ENCODE measurements at regions not wholly inside any gene's neighbourhood (a gene's known extent, or its start where the extent isn't known, plus 50 kb on each side); places are given as distances from the start of the nearest gene placed in this dataset.
"Not testable (repeated sequence)": the region's sequence is repeated elsewhere in the genome, so short reads cannot be mapped to it uniquely, and the experiment has no call there.

- no peak for DNase-seq (ENCODE audit: low spot score)
Measured at GRCh38 chr5:37962389-37962788, 122.5 kb upstream of the GDNF start.

- no peak for DNase-seq (ENCODE audit: low spot score)
Measured at GRCh38 chr5:37957218-37957617, 117.4 kb upstream of the GDNF start.

DNA sequence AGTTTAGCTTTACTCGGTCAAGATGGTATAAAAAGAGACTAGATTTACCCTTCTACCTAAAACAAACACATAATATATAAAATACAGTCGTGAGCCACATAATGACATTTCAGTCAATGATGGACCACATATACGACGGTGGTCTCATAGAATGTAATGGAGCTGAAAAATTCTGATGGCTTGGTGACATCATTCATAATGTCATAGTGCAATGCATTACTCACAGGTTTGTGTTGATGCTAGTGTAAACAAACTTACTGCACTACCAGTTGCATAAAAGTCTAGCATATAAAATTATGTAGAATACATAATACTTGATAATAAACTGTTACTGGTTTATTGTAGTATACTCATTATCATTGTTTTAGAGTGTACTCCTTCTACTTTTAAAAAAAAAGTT, 115.9 kb upstream of the GDNF start:
- no peak for DNase-seq (ENCODE audit: low spot score)

- no peak for DNase-seq (ENCODE audit: low spot score)
Measured at GRCh38 chr5:37954561-37954960, 114.7 kb upstream of the GDNF start.

GRCh38 chr5:37951946-37952721, 112.3 kb upstream of the GDNF start:
- no peak for DNase-seq (ENCODE audit: low spot score)

GRCh38 chr5:37950436-37950835, 110.6 kb upstream of the GDNF start:
- DNase-seq (ENCODE audit: low spot score): no peak

DNA sequence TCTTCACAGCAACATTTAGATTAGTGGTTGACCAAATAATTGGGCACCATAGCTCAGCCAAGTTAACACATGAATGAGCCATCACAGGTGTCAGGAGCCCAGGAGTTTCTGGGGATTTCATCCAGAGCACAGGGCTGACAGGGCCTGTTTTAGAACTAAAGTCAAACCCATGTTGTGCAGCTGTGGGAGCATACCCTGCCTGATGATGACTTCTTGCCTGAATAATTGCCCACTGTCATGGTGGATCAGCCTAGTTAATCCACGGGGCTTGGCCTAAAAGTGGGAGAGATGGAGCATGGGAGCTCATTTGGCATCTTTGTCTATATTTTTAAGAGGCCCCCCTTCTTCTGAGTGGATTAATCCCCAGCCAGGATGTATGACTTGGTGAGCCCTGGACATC, 105.6 kb upstream of the GDNF start:
- no peak for DNase-seq (ENCODE audit: low spot score)

- DNase-seq (ENCODE audit: low spot score): not testable (repeated sequence)
Measured at GRCh38 chr5:37943136-37943535, 103.3 kb upstream of the GDNF start.

DNA sequence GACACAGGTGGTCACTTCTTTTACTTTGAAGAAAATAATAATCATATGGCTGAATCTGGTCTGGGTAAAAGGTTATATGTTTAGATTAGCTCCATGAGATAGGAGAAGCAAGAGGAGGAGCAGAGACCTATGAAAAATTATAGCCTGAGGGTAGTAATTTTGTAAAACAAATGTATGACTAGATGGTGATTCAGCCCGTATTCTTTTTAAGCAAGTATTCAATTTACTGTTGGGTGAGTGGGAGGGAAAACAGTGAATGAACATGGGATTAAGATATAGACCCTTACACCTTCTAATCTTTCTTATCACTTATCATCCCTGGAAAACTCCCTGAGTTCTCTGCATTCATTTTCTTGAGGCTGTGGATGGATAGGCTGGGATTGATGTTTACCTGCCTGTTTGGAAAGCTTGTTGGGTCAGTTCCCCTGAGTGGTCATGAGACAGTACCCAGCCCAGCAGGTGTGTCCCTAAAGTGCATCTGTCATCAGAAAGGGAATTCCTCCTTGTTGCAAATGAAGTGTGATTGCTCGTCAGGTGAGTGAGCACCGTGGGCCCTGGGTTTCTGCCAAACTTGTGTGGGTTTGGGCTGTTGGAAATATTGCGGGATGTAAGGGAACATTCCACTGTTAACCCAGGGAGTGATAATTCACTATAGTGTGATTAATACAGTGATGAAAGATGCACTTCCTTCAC, 101.2 kb upstream of the GDNF start:
- DNase-seq (ENCODE audit: low spot score): no peak

- DNase-seq (ENCODE audit: low spot score): no peak
Measured at GRCh38 chr5:37938861-37939260, 99.0 kb upstream of the GDNF start.

GRCh38 chr5:37938076-37938852, 98.4 kb upstream of the GDNF start:
- DNase-seq (ENCODE audit: low spot score): no peak

- DNase-seq (ENCODE audit: low spot score): no peak
Measured at GRCh38 chr5:37936091-37936490, 96.2 kb upstream of the GDNF start.

GRCh38 chr5:37933576-37933975, 93.7 kb upstream of the GDNF start:
- no peak for DNase-seq (ENCODE audit: low spot score)

DNA sequence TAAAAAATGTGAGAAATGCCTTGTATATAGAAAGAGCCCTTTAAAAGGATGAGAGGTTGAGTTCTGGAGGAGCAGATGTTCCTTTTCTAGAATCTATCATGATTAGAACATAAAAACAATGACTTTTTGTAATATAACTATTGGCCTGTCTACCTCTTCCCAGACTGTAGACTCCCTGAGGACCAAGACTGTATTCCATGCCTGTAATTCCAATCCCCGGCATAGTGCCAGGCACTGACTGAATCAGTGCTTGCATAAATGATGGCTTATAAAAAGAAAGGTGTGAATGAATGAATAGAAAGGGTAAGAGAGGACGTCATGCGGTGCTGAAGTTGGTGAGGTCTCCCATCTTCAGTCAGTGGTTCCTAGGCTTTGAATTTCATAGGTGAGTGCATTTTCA, 92.6 kb upstream of the GDNF start:
- DNase-seq (ENCODE audit: low spot score): no peak

DNA sequence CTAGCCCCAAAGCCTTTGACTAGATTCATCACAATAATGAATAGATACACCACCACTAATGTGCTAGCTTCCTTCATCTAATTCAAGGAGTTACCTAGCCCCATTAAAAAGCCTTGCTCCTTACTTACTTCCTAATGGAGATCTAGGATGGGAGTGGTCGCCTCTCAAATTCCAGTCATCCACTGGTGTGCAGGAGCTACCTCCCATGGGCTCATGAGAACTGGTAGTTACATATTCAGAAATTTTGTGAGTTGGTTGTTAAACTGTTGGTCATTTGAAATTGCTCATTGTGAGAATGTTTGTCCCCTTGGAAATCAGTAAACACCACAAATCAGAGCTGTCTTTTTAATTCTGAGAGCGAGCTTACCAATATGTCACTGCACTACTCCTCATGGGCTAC, 91.7 kb upstream of the GDNF start:
- DNase-seq (ENCODE audit: low spot score): no peak

- no peak for DNase-seq (ENCODE audit: low spot score)
Measured at GRCh38 chr5:37930350-37930749, 90.5 kb upstream of the GDNF start.

DNA sequence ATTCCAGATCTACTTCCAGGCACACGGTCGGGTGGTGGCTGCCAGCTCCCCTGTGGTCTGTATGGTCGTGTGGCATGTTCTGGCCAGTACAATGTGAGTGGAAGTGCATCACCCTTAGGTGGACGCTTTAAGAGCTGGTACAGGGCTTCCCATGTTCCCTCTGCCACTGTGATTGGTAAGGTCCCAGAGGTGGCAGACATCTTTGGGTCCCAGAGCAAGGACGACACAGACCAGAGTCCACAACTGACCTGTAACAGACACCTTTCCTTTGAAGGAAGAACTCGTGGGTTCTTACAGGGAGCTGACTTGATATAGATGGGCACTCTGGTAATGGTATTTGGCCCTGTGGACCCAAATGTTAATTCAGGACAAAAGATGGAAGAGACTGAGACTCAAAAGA, 90.0 kb upstream of the GDNF start:
- DNase-seq (ENCODE audit: low spot score): no peak

- DNase-seq (ENCODE audit: low spot score): not testable (repeated sequence)
Measured at GRCh38 chr5:37927753-37928152, 87.9 kb upstream of the GDNF start.

DNA sequence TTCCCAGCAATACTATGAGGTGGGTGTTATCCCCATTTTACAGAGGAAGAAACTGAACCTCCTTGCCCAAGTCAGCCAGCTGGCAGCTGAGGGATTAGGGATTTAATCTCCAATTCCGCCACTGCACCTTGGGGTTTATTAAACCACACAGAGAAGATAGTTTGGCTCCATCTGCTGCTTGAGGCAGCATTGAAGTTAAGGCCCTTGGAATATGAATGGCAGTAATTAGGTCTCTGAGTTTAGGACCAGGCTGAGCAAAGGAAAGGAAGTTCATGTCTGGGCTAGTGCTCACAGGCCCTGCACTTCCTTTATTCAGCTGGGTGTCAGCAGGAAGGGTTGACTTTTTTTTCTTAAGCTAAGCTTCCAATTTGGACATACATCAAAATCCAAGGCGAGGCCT, 86.9 kb upstream of the GDNF start:
- no peak for DNase-seq (ENCODE audit: low spot score)

- DNase-seq (ENCODE audit: low spot score): no peak
Measured at GRCh38 chr5:37921452-37921851, 81.6 kb upstream of the GDNF start.

DNA sequence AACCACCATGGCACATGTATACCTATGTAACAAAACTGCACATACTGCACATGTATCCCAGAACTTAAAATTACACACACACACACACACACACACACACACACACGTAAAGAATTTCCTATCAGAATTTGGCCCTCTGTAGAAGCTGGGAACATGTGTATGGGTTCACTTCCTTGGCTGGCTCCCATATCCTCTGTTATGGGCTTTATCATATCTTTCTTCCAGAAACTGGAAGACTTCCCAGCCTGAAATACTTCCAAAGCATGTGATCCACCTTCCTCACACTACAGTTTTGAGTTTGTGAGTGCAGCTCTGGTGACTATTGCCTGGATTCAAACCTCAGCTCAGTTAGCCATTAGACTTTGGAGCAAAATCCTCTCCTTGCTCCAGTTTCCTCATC, 78.6 kb upstream of the GDNF start:
- no peak for DNase-seq (ENCODE audit: low spot score)

DNA sequence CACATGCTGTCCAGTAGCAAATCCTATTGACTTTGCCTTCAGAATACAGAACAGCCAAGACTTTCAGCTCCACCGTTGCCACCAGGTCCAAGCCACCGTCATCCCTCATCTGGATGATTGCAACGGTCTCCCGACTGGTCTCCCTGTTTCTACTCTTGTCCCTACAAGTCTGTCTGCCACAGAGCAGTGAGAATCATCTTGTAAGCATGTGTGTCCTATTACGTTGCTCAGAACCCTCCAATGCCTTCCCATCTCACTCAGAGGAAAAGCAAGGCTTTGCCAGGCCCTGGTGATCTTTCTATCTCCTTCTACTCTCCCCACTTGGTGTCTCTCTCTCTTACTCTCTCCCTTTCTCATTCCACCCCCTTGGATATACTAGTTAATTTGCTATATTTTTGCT, 76.7 kb upstream of the GDNF start:
- no peak for DNase-seq (ENCODE audit: low spot score)

- no peak for DNase-seq (ENCODE audit: low spot score)
Measured at GRCh38 chr5:37915097-37915736, 75.4 kb upstream of the GDNF start.
